GM19351 (cell line): ENCODE measurements at regions not wholly inside any gene's neighbourhood (a gene's known extent, or its start where the extent isn't known, plus 50 kb on each side); places are given as distances from the start of the nearest gene placed in this dataset.

Experiments
- ATAC-seq: cut with Tn5 transposase; IDR thresholded peaks from one replicate; pipeline ENCODE4 v1.9.1; 2021; ENCODE audit warnings: mild to moderate bottlenecking, moderate library complexity; ENCODE audit not compliant: unreplicated experiment

DNA sequence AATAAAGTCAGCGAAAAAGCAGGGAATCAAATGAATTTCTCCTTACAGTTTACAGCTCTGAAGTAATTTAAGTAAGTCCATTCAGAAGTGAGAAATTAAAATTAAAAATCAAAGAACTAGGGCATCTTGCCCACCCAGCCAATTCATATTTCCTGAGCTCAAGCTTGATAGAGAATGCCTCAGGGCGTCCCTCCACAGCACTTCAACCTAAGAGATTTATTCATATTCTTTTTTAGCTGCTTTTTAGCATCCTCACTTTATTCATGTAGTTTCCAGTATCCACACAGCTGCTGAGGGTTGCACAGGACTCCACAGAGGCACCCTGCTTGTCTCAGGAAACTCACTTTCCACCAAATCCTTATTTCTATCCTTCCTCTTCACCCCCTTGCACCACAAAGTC, 900.3 kb downstream of the BCL11A start:
- ATAC-seq, result no peak

GRCh38 chr2:59630789-59631188, 922.7 kb downstream of the BCL11A start:
- no peak for ATAC-seq

DNA sequence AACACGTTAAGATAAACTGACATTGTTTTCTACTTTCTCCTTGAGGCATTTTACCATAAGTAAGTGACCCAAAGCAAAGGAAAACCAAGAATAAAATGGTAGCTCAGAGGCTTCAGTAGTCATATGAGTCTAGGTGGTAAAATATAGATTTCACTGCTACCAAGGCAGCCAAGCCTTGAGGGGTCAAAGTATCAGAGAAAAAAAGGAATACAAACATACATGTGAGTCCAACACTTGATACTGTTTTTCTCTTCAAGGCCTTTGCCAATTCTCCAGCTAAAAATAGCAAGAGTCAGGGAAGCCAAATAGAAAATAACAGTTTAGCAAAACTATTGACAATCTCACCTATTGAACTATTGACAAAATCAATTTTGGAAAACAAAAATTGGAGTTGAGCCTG, 925.9 kb downstream of the BCL11A start:
- ATAC-seq, result no peak

- no peak for ATAC-seq
These were observed 930.7 kb downstream of the BCL11A start for GRCh38 chr2:59622599-59623308.

DNA sequence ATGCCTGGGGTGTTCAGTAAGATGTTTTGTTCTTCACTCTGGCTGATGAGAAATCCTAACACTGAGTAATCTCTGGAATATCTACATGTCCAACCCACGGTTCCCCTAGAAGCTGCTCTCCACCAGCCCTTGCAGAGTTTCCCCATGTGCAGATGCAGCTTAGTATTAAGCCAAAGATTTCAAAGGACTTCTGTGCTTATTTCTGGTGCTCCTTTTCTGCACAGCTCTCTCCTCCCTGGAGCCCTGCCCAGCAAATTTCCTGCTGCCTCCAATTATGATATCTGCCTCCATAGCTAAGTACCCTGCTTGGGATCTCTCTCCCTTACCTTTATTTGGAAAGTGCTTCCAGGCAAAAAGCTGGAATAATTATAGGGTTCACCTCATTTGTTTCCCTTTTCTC, 949.3 kb downstream of the BCL11A start:
- no peak for ATAC-seq

DNA sequence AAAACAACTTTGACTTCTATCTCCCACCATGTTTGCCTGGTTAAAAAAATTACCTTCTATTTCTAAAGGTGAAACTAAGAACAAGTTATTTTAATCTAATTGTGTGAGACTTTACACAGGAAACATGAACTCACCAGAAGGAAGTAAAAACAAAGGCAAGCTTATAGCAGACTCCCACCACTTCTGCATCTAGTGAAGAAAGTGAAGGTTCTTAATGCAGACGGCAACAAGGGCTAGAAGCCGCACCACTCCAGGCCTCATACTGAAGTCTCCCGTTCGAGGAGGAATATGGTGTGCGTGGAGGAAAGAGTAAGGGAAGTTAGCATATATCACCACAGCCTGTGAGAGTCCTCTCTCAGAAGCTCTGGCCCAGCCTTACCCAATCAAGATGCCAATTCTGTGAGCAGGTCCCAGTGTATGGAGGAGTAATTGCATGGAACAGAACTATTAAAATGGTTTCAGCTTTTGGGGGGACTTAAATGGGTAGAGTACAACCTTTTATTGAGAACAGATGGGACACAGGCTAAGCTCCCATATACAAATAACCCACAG, 958.7 kb downstream of the BCL11A start:
- ATAC-seq, result peak; percentile 77

DNA sequence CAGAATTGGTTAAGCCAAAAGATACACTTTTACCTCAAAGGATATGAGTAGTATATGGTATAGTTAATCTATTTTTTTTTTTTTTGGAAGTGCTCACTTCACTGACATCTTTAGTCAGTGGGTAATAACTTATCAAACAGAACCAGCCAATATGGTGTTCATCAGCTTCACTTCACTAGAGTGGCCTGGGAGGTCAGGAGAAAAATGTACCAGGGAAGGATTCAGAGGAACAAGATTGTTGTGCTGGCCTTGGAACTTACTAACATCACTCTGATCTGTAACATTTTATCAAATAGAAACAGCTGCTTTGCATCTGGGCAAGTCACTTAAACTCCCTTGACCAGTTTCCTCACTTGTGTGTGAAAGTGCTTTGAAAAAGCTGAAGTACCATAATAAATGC, 962.7 kb downstream of the BCL11A start:
- ATAC-seq, result no peak

- ATAC-seq, result no peak
These were observed 963.6 kb downstream of the BCL11A start for GRCh38 chr2:59589881-59590280.

GRCh38 chr2:59588286-59588685, 965.2 kb downstream of the BCL11A start:
- ATAC-seq, result no peak

- no peak for ATAC-seq
These were observed 967.3 kb downstream of the BCL11A start for GRCh38 chr2:59586176-59586575.

DNA sequence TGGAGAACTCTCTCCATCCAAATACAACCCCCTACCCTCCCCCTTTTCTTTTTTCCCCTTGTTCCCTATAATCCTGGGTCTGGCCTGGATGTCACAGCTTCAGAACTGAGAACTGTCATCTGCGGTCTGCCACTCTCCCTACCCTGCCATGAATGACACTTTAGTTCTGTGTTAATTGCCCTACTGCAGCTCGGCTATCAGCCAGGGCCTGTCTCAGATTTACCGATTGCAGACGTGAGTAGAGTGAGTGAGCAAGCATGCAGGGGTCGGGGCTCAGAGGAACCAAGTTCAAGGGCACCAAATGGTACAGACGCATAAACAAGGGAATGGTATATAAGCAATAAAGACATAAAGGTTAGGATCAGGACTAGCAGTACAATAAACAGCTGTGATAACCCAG, 967.8 kb downstream of the BCL11A start:
- ATAC-seq, result no peak

DNA sequence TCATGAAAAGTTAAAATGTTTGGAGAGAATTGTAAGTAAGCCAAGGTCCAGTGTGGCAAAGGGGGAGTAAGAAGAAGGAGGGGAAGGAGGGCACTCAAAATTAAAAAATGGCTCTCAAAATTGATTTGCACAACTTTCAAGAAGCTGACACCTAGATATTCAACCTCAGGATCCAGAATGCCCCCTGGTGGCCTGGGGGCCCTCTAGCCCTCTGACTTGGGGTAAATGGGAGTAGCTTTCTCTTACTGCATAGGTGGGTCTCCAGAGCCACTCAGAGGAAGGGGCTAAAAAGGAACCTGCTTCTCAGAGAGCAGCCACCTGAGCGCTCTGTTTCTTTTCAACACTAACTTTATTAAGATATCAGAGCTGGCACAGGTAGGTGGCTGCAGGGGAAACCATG, 968.5 kb downstream of the BCL11A start:
- no peak for ATAC-seq

GRCh38 chr2:59583173-59583765, 970.2 kb downstream of the BCL11A start:
- no peak for ATAC-seq

DNA sequence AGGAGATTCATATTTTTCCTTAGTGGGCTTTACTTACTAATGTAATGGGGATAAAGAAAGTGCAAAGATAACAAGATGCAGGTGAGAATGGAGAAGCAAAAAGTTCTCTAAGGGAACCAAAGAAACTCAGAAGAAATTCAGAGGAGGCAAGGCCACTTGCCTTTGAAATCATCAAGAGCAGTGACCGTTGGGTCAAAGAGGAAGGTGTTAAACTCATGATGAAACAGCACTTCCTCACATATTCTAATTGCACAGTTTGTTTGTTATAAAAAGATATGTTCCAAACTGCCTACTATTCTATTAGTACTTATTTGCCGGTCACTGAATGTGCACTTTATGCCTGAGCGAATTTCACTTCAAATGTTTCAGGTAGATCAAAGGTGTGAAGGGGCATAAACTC, 975.1 kb downstream of the BCL11A start:
- no peak for ATAC-seq

GRCh38 chr2:59575191-59575590, 978.3 kb downstream of the BCL11A start:
- ATAC-seq, result no peak

GRCh38 chr2:59572227-59572626, 981.2 kb downstream of the BCL11A start:
- ATAC-seq, result no peak

DNA sequence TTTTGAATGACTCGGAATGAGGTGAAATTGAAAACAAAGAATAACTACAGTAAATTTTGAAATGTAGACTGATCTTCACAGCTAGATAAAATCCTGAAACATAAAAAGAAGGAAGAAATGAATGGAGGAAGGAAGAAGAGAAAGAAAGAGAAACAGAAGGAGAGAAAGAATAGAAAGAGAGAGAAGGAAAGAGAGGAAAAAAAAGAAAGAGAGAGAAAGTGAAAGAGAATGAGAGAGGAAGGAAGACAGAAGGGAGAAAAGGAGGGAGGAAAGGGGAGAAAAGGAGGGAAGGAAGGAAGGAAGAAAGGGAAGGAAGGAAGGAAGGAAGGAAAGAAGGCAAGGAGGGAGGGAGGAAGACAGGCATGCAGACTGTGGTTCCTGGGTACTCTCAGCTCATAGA, 982.6 kb downstream of the BCL11A start:
- ATAC-seq, result no peak

- no peak for ATAC-seq
These were observed 984.3 kb downstream of the BCL11A start for GRCh38 chr2:59569124-59569523.

DNA sequence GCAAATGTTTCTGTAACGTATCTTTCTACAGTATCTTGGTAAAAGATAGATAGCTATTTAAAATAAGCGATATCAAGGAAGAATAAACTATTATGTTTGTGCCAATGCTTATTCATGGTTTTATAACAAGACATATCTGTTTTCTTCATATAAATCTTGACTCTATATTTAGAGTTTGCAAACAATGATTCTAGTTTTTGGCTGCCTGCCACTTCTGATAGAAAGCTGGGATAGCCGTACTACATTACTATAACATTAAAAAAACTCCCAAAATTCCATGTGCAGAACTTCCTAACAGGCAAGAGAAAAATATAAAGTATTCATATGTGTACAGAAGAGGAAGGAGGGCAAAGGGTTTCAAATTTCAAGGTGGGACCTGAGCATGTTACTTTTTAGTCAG, 985.0 kb downstream of the BCL11A start:
- no peak for ATAC-seq

DNA sequence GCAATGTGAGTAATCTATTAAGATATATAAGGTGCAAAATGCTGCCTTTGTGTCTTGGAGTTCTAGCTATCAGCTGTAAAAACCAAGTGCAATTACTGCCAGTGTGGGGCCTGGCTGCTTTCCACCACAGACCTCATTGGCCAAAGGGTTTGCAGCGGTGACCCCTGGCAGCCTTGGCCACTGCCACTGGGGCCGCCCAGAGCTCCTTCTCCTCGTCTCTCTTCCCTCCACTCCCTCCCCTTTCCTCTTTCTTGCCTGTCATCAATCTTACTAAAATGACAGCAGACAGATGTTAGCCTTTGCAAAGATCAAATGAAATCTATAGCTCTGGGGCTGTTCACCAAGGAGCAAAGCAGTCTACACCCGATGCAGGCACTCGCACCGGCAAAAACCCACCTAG, 986.3 kb downstream of the BCL11A start:
- no peak for ATAC-seq

- ATAC-seq, result no peak
These were observed 986.7 kb downstream of the BCL11A start for GRCh38 chr2:59566739-59567138.

DNA sequence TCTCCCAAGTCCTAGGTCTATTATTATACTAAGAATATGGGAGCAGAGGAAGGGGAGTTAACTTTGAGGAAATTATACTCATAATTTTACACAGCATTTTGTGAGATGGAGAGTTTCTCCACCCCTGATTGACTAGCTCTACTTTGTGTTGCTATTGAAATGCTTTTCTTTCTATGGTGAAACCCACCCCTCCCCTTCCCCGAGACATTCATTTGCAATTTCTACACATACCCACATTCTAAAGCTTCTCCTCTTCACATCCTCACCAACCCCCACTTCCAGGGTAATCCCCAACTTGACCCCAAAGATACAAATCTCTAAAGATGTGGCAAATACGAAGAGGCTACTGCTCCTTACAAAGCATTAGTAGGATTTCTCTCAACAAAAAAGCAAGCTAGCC, 992.2 kb downstream of the BCL11A start:
- ATAC-seq, result no peak

- ATAC-seq, result no peak
These were observed 992.7 kb downstream of the BCL11A start for GRCh38 chr2:59560769-59561168.
